Inflammatory macrophage (primary cell): ENCODE measurements at regions not wholly inside any gene's neighbourhood (a gene's known extent, or its start where the extent isn't known, plus 50 kb on each side); places are given as distances from the start of the nearest gene placed in this dataset.

Experiments
- DNase-seq, 2 donors: peaks; one replicate each; pipeline ENCODE4 v3.0.0-alpha.2; 2020 to 2022

GRCh38 chr20:22862671-22863230 lies 172.4 kb upstream of the SSTR4 start:
- no peak for DNase-seq

- no peak for DNase-seq
These were observed 171.3 kb upstream of the SSTR4 start for GRCh38 chr20:22863826-22864225.

GRCh38 chr20:22866812-22867341 lies 168.2 kb upstream of the SSTR4 start:
- no peak for DNase-seq

GRCh38 chr20:22878166-22878565 lies 156.9 kb upstream of the SSTR4 start:
- DNase-seq = no peak

- DNase-seq = no peak
These were observed 154.8 kb upstream of the SSTR4 start for GRCh38 chr20:22880277-22880676.

GRCh38 chr20:22887796-22888195 lies 147.3 kb upstream of the SSTR4 start:
- DNase-seq = no peak

GRCh38 chr20:22890594-22891300 lies 144.4 kb upstream of the SSTR4 start:
- no peak for DNase-seq

GRCh38 chr20:22901164-22901563 lies 133.9 kb upstream of the SSTR4 start:
- no peak for DNase-seq

GRCh38 chr20:22901921-22902320 lies 133.2 kb upstream of the SSTR4 start:
- no peak for DNase-seq

- no peak for DNase-seq
These were observed 130.7 kb upstream of the SSTR4 start for GRCh38 chr20:22904386-22904785.

GRCh38 chr20:22904905-22905304 lies 130.2 kb upstream of the SSTR4 start:
- no peak for DNase-seq

- no peak for DNase-seq
These were observed 129.5 kb upstream of the SSTR4 start for GRCh38 chr20:22905658-22906057.

GRCh38 chr20:22908437-22908836 lies 126.7 kb upstream of the SSTR4 start:
- no peak for DNase-seq

GRCh38 chr20:22908944-22909343 lies 126.2 kb upstream of the SSTR4 start:
- no peak for DNase-seq

- DNase-seq = no peak
These were observed 125.7 kb upstream of the SSTR4 start for GRCh38 chr20:22909436-22909835.

- DNase-seq = no peak
These were observed 124.7 kb upstream of the SSTR4 start for GRCh38 chr20:22910287-22910852.

- DNase-seq = no peak
These were observed 120.8 kb upstream of the SSTR4 start for GRCh38 chr20:22914291-22914690.

GRCh38 chr20:22915512-22915911 lies 119.6 kb upstream of the SSTR4 start:
- DNase-seq = no peak

- no peak for DNase-seq
These were observed 118.9 kb upstream of the SSTR4 start for GRCh38 chr20:22916021-22916842.

GRCh38 chr20:22918286-22918983 lies 116.7 kb upstream of the SSTR4 start:
- DNase-seq = no peak

GRCh38 chr20:22920898-22921297 lies 114.2 kb upstream of the SSTR4 start:
- DNase-seq = no peak

- DNase-seq = peak; percentile 73 to 81
These were observed 113.3 kb upstream of the SSTR4 start for GRCh38 chr20:22921595-22922421.
